ENCODE measurements at regions not wholly inside any gene's neighbourhood (a gene's known extent, or its start where the extent isn't known, plus 50 kb on each side); places are given as distances from the start of the nearest gene placed in this dataset.
"Not testable (repeated sequence)": the region's sequence is repeated elsewhere in the genome, so short reads cannot be mapped to it uniquely, and the experiment has no call there.

- no peak for DNase-seq
These were observed 306.4 kb downstream of the TBC1D4 start for GRCh38 chr13:75175575-75175974.

GRCh38 chr13:75175097-75175496 lies 306.9 kb downstream of the TBC1D4 start:
- DNase-seq, result not testable (repeated sequence)

GRCh38 chr13:75174481-75174880 lies 307.5 kb downstream of the TBC1D4 start:
- no peak for DNase-seq

- DNase-seq, result no peak
These were observed 308.3 kb downstream of the TBC1D4 start for GRCh38 chr13:75173457-75174356.

GRCh38 chr13:75170311-75170710 lies 311.7 kb downstream of the TBC1D4 start:
- DNase-seq, result no peak

- DNase-seq, result no peak
These were observed 316.3 kb downstream of the TBC1D4 start for GRCh38 chr13:75165543-75166230.

- no peak for DNase-seq
These were observed 320.2 kb downstream of the TBC1D4 start for GRCh38 chr13:75161804-75162203.

GRCh38 chr13:75160984-75161383 lies 321.0 kb downstream of the TBC1D4 start:
- DNase-seq, result no peak

- no peak for DNase-seq
These were observed 327.6 kb downstream of the TBC1D4 start for GRCh38 chr13:75154331-75154730.

- DNase-seq, result no peak
These were observed 328.1 kb downstream of the TBC1D4 start for GRCh38 chr13:75153834-75154233.

GRCh38 chr13:75153386-75153785 lies 328.6 kb downstream of the TBC1D4 start:
- DNase-seq, result no peak

GRCh38 chr13:75151081-75151643 lies 330.8 kb downstream of the TBC1D4 start:
- DNase-seq, result no peak

GRCh38 chr13:75149776-75150175 lies 332.2 kb downstream of the TBC1D4 start:
- DNase-seq, result no peak

GRCh38 chr13:75147946-75148345 lies 334.0 kb downstream of the TBC1D4 start:
- no peak for DNase-seq

- DNase-seq, result no peak
These were observed 335.5 kb downstream of the TBC1D4 start for GRCh38 chr13:75146436-75146835.

- no peak for DNase-seq
These were observed 336.0 kb downstream of the TBC1D4 start for GRCh38 chr13:75145927-75146326.

- no peak for DNase-seq
These were observed 342.7 kb downstream of the TBC1D4 start for GRCh38 chr13:75139291-75139690.

GRCh38 chr13:75137911-75138571 lies 343.9 kb downstream of the TBC1D4 start:
- DNase-seq, result no peak

GRCh38 chr13:75136151-75136550 lies 345.8 kb downstream of the TBC1D4 start:
- DNase-seq, result no peak

GRCh38 chr13:75135325-75135825 lies 346.6 kb downstream of the TBC1D4 start:
- DNase-seq, result no peak

GRCh38 chr13:75132701-75133695 lies 349.0 kb downstream of the TBC1D4 start:
- no peak for DNase-seq

GRCh38 chr13:75129331-75129730 lies 352.6 kb downstream of the TBC1D4 start:
- DNase-seq, result no peak

All from CD4-positive, alpha-beta T cell treated with Interleukin-6 for 4 hours (primary cell).